Neural progenitor cell (in vitro differentiated cells): ENCODE measurements at regions not wholly inside any gene's neighbourhood (a gene's known extent, or its start where the extent isn't known, plus 50 kb on each side); places are given as distances from the start of the nearest gene placed in this dataset.

Experiments
- DNase-seq: peaks from one replicate; pipeline ENCODE4 v3.0.0-alpha.2; 2016; ENCODE audit warnings: low spot score
- H2AFZ ChIP-seq: fragments of 200-600 bp; sonication (generic); replicated peaks from 2 replicates; pipeline ENCODE4 v1.6.1; 2016; ENCODE audit warnings: antibody characterized with exemption
- H3F3A ChIP-seq: fragments of 200-600 bp; sonication (generic); 2 replicates; pipeline ENCODE4 v1.6.1; 2016; ENCODE audit warnings: antibody characterized with exemption, low read depth
- H3K27ac ChIP-seq: fragments of 200-600 bp; sonication (generic); 2 replicates; pipeline ENCODE4 v1.5.1; 2016; ENCODE audit warnings: mild to moderate bottlenecking
- H3K27me3 ChIP-seq: fragments of 200-600 bp; sonication (generic); 2 replicates; pipeline ENCODE4 v1.6.1; 2016; ENCODE audit warnings: mild to moderate bottlenecking, moderate library complexity
- H3K36me3 ChIP-seq: fragments of 200-600 bp; sonication (generic); 2 replicates; pipeline ENCODE4 v1.5.1; 2016
- H3K4me1 ChIP-seq: fragments of 200-600 bp; sonication (generic); 2 replicates; pipeline ENCODE4 v1.6.1; 2016; ENCODE audit warnings: mixed run types
- H3K4me2 ChIP-seq: fragments of 200-600 bp; sonication (generic); 2 replicates; pipeline ENCODE4 v1.6.1; 2016
- H3K4me3 ChIP-seq: fragments of 200-600 bp; sonication (generic); 2 replicates; pipeline ENCODE4 v1.5.1; 2016
- H3K79me2 ChIP-seq: fragments of 200-600 bp; sonication (generic); 2 replicates; pipeline ENCODE4 v1.6.1; 2016; ENCODE audit warnings: low read depth
- H3K9ac ChIP-seq: fragments of 200-600 bp; sonication (generic); 2 replicates; pipeline ENCODE4 v1.6.1; 2016
- H3K9me3 ChIP-seq: fragments of 200-600 bp; sonication (generic); 2 replicates; pipeline ENCODE4 v1.5.1; 2016; ENCODE audit warnings: low read depth
- H4K20me1 ChIP-seq: fragments of 200-600 bp; sonication (generic); 2 replicates; pipeline ENCODE4 v1.6.1; 2016; ENCODE audit warnings: low read depth
- H3K27ac Mint-ChIP-seq: 3 replicates; pipeline ENCODE4 v1.8.0; 2021; ENCODE audit warnings: mixed read lengths
- H3K27me3 Mint-ChIP-seq: 2 replicates; pipeline ENCODE4 v1.8.0; 2022; ENCODE audit warnings: low read depth, mild to moderate bottlenecking, inconsistent platforms, moderate library complexity, mixed read lengths; ENCODE audit not compliant: insufficient read depth
- H3K36me3 Mint-ChIP-seq: 3 replicates; pipeline ENCODE4 v1.8.0; 2021; ENCODE audit warnings: mixed read lengths
- H3K4me1 Mint-ChIP-seq: 3 replicates; pipeline ENCODE4 v1.8.0; 2021; ENCODE audit warnings: mixed read lengths
- H3K4me3 Mint-ChIP-seq: 3 replicates; pipeline ENCODE4 v1.8.0; 2021; ENCODE audit warnings: mild to moderate bottlenecking, moderate library complexity, mixed read lengths
- H3K9me3 Mint-ChIP-seq: 3 replicates; pipeline ENCODE4 v1.8.0; 2020; ENCODE audit warnings: mixed read lengths
- EZH2 ChIP-seq: fragments of 200-600 bp; sonication (generic); IDR thresholded peaks from 2 replicates; pipeline ENCODE4 v1.6.1; 2017; ENCODE audit warnings: antibody characterized with exemption, mild to moderate bottlenecking, moderate library complexity
- EZH2phosphoT487 ChIP-seq: fragments of 200-600 bp; sonication (generic); IDR thresholded peaks from 2 replicates; pipeline ENCODE4 v1.6.1; 2017; ENCODE audit warnings: antibody characterized with exemption
- TF ChIP-seq, protein P1 (sequence below): fragments of 200-600 bp; sonication (generic); IDR thresholded peaks from 2 replicates; pipeline ENCODE4 v1.5.1; 2017; ENCODE audit warnings: antibody characterized with exemption, mild to moderate bottlenecking

DNA sequence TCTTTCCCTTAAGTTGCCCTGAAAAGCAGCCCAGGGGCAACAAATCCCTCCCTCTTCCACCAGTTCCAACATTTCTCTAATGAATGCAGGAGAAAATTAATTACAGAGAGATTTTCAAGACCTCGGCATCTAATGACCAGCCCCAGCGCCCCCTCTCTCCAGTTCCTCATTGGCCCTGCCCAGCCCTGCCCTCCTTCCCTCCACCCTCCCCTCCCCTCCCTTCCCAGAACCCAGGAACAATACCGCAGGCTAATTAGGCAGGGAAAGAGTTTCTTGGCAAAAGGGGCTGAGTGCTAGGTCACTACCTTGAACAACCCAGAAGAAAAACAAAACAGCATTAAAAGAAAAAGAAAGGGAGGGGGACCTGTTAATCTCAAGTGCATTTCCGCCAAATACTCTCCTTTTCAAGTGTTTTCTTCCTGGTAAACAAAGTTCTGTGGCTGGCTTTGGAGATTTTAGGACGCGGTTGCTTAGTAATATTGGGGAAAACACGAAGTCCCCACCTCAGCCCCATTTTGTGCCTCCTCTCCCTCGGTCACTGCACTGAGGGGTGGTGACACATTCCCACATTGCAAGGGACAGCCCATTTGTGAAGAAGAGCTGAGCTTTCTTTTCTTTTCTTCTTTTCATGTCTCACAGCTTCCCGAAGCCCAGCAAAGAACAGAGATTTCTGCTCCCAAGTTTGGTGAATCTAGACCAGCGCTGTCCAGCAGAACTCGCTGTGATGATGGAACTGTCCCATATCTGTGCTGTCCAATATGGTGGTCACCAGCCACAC is 215.4 kb downstream of the SOX9 start:
- peaks cover 9% of the 10 kb centered on the region for H3K4me1 ChIP-seq
- TF ChIP-seq, protein P1, sequence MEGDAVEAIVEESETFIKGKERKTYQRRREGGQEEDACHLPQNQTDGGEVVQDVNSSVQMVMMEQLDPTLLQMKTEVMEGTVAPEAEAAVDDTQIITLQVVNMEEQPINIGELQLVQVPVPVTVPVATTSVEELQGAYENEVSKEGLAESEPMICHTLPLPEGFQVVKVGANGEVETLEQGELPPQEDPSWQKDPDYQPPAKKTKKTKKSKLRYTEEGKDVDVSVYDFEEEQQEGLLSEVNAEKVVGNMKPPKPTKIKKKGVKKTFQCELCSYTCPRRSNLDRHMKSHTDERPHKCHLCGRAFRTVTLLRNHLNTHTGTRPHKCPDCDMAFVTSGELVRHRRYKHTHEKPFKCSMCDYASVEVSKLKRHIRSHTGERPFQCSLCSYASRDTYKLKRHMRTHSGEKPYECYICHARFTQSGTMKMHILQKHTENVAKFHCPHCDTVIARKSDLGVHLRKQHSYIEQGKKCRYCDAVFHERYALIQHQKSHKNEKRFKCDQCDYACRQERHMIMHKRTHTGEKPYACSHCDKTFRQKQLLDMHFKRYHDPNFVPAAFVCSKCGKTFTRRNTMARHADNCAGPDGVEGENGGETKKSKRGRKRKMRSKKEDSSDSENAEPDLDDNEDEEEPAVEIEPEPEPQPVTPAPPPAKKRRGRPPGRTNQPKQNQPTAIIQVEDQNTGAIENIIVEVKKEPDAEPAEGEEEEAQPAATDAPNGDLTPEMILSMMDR, result no peak
- TF ChIP-seq EZH2 (no peak), EZH2phosphoT487 (no peak)
- H4K20me1 ChIP-seq, result no peaks in the 10 kb centered on the region
- H2AFZ ChIP-seq, result peak overlapping the region; percentile 14
- H3K27ac ChIP-seq, result no peak overlapping the region
- H3K4me3 ChIP-seq, result no peak overlapping the region
- DNase-seq, result peak; percentile 65
- Mint-ChIP-seq H3K27me3 (peaks cover 7% of the 10 kb centered on the region), H3K27ac (no peak overlapping the region), H3K36me3 (no peaks in the 10 kb centered on the region), H3K9me3 (peaks cover 3% of the 10 kb centered on the region), H3K4me3 (no peak overlapping the region), H3K4me1 (peaks cover 23% of the 10 kb centered on the region)
- H3K36me3 ChIP-seq, result no peaks in the 10 kb centered on the region
- H3K9ac ChIP-seq, result no peak overlapping the region
- H3K79me2 ChIP-seq, result no peaks in the 10 kb centered on the region
- no peaks in the 10 kb centered on the region for H3K9me3 ChIP-seq
- no peaks in the 10 kb centered on the region for H3K27me3 ChIP-seq
- H3K4me2 ChIP-seq, result no peak overlapping the region
- H3F3A ChIP-seq, result no peaks in the 10 kb centered on the region

DNA sequence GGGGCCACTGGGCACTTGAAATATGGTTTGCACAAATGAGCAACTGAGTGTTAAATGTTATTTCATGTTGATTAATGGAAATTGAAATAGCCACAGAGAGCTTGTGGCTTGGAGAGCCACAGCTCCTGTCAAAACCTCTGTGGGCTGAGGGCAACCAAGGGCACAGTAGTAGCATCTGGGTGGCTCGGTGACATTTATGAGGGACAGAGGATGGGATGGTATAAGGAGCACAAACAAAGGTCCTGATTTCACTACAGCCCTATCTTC is 215.9 kb downstream of the SOX9 start:
- TF ChIP-seq EZH2, result no peak
- no peak for TF ChIP-seq EZH2phosphoT487
- TF ChIP-seq, protein P1, result no peak
- no peak overlapping the region for H2AFZ ChIP-seq
- no peaks in the 10 kb centered on the region for H3F3A ChIP-seq
- H3K27me3 Mint-ChIP-seq, result peaks cover 7% of the 10 kb centered on the region
- H4K20me1 ChIP-seq, result no peaks in the 10 kb centered on the region
- no peak overlapping the region for H3K9ac ChIP-seq
- H3K9me3 ChIP-seq, result no peaks in the 10 kb centered on the region
- no peaks in the 10 kb centered on the region for H3K27me3 ChIP-seq
- H3K4me3 ChIP-seq, result no peak overlapping the region
- peaks cover 3% of the 10 kb centered on the region for H3K9me3 Mint-ChIP-seq
- H3K4me1 ChIP-seq, result peaks cover 9% of the 10 kb centered on the region
- no peaks in the 10 kb centered on the region for H3K79me2 ChIP-seq
- H3K27ac Mint-ChIP-seq, result no peak overlapping the region
- DNase-seq, result no peak
- H3K4me1 Mint-ChIP-seq, result peaks cover 25% of the 10 kb centered on the region
- no peaks in the 10 kb centered on the region for H3K36me3 Mint-ChIP-seq
- no peak overlapping the region for H3K4me2 ChIP-seq
- no peak overlapping the region for H3K4me3 Mint-ChIP-seq
- H3K27ac ChIP-seq, result no peak overlapping the region
- no peaks in the 10 kb centered on the region for H3K36me3 ChIP-seq

DNA sequence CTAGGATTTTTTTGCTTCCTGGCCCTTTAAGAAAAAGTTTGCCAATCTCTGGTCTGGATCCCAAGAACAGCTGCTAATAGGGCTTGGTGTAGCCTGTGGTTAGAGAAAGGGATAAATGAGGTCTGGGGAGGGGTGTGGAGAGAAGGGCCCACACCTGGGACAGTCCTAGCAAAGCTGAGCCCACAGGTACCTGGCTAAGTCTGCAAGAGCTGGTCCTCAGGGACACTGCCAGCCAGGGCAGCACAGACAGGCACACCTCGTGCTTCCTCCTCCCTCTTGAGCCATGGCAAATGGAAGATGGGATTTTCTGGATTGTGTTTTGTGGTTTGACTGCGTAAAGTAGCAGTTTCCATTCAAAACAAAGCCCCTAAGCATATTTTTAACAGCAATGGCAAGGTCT is 217.5 kb downstream of the SOX9 start:
- no peak for DNase-seq
- no peaks in the 10 kb centered on the region for H4K20me1 ChIP-seq
- no peaks in the 10 kb centered on the region for H3K27me3 ChIP-seq
- Mint-ChIP-seq H3K36me3 (no peaks in the 10 kb centered on the region), H3K4me1 (peaks cover 38% of the 10 kb centered on the region), H3K4me3 (no peak overlapping the region), H3K27me3 (peaks cover 7% of the 10 kb centered on the region), H3K27ac (no peak overlapping the region), H3K9me3 (peaks cover 6% of the 10 kb centered on the region)
- H3K79me2 ChIP-seq, result no peaks in the 10 kb centered on the region
- H3K4me2 ChIP-seq, result no peak overlapping the region
- H3K27ac ChIP-seq, result no peak overlapping the region
- H2AFZ ChIP-seq, result no peak overlapping the region
- no peak overlapping the region for H3K4me3 ChIP-seq
- H3K36me3 ChIP-seq, result no peaks in the 10 kb centered on the region
- H3K9me3 ChIP-seq, result no peaks in the 10 kb centered on the region
- no peaks in the 10 kb centered on the region for H3F3A ChIP-seq
- peaks cover 14% of the 10 kb centered on the region for H3K4me1 ChIP-seq
- TF ChIP-seq EZH2phosphoT487, result no peak
- TF ChIP-seq EZH2, result no peak
- no peak overlapping the region for H3K9ac ChIP-seq
